Neutrophil (primary cell): ENCODE measurements at regions not wholly inside any gene's neighbourhood (a gene's known extent, or its start where the extent isn't known, plus 50 kb on each side); places are given as distances from the start of the nearest gene placed in this dataset.

Source experiments
- H3K27ac ChIP-seq: fragments of 200-600 bp; sonication (generic); 2 replicates; pipeline ENCODE4 v1.5.1; 2016; ENCODE audit warnings: mild to moderate bottlenecking, moderate library complexity
- H3K27me3 ChIP-seq: fragments of 200-600 bp; sonication (generic); 2 replicates; pipeline ENCODE4 v1.6.0; 2016; ENCODE audit warnings: mild to moderate bottlenecking
- H3K36me3 ChIP-seq: fragments of 200-600 bp; sonication (generic); 2 replicates; pipeline ENCODE4 v1.5.1; 2017
- H3K4me1 ChIP-seq, 2 experiments: fragments of 200-600 bp in 1 of 2; sonication (generic) in 1 of 2; 1 replicate in 1 of 2; 2 replicates in 1 of 2; pipeline versions ENCODE4 v1.5.1 to v1.6.1; 2013 to 2016; ENCODE audit warnings: low read depth in 1 of 2, low read length in 1 of 2, mild to moderate bottlenecking in 1 of 2, moderate library complexity in 1 of 2; ENCODE audit not compliant: control insufficient read depth in 1 of 2, insufficient read depth in 1 of 2
- H3K4me3 ChIP-seq, 2 experiments: fragments of 200-600 bp in 1 of 2; sonication (generic) in 1 of 2; 1 replicate in 1 of 2; 2 replicates in 1 of 2; pipeline ENCODE4 v1.5.1; 2013 to 2016; ENCODE audit warnings: low read depth in 1 of 2, low read length in 1 of 2, mild to moderate bottlenecking in 1 of 2, moderate library complexity in 1 of 2
- H3K9me3 ChIP-seq: fragments of 200-600 bp; sonication (generic); 2 replicates; pipeline ENCODE4 v1.5.1; 2016
- CTCF ChIP-seq: fragments of 200-600 bp; sonication (generic); IDR thresholded peaks from 2 replicates; pipeline ENCODE4 v1.5.1; 2016; ENCODE audit warnings: antibody characterized with exemption

DNA sequence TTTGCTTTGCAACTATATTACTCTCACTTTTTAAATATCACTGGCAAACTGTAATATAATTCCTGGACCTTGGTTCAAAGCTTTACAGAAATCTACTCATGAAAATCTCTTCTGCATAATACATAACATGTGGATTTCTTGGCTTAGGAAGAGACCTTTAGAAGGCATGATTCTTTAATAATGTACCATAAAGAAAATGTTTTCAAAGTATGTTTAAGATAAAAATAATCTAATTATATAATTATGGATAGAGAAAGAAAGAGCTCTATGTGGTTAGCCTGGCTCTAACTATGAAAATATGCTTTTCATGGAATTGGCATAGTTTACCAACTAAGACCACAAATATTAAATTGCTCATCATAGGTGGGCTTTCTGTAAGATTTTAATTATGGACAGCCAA is 817.8 kb downstream of the TLE1 start:
- H3K4me1 ChIP-seq: no peaks in the 10 kb centered on the region
- H3K27me3 ChIP-seq: no peaks in the 10 kb centered on the region
- H3K27ac ChIP-seq: no peak overlapping the region
- H3K9me3 ChIP-seq: no peaks in the 10 kb centered on the region
- no peaks in the 10 kb centered on the region for H3K36me3 ChIP-seq
- no peak overlapping the region for H3K4me3 ChIP-seq
- TF ChIP-seq CTCF: no peak

DNA sequence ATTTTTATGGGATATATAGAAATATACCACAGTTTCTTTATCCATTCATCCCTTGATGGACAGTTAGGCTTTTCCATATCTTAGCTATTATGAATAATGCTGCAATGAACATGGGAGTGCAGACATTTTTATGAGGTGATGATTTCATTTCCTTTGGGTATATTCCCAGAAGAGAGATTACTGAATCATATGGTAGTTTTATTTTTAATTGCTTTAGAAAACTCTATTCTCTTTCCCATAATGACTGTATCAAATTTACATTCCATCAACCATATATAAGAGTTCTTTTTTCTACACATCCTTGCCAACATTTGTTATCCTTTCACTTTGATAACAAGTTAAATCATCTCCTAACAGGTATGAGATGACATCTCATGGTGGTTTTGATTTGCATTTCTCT is 821.6 kb downstream of the TLE1 start:
- no peak overlapping the region for H3K4me3 ChIP-seq

GRCh38 chr9:80866576-80867227 is 822.6 kb downstream of the TLE1 start:
- Histone ChIP-seq H3K4me1 (no peaks in the 10 kb centered on the region), H3K36me3 (no peaks in the 10 kb centered on the region), H3K27ac (no peak overlapping the region), H3K4me3 (no peak overlapping the region), H3K9me3 (no peaks in the 10 kb centered on the region), H3K27me3 (no peaks in the 10 kb centered on the region)
- TF ChIP-seq CTCF: no peak

More for the DNA sequence above, 821.6 kb downstream of the TLE1 start:
- Histone ChIP-seq H3K4me1 (no peaks in the 10 kb centered on the region), H3K27me3 (no peaks in the 10 kb centered on the region), H3K36me3 (no peaks in the 10 kb centered on the region), H3K9me3 (no peaks in the 10 kb centered on the region), H3K27ac (no peak overlapping the region)
- no peak for TF ChIP-seq CTCF

GRCh38 chr9:80866121-80866520 is 823.2 kb downstream of the TLE1 start:
- H3K27me3 ChIP-seq: no peaks in the 10 kb centered on the region
- TF ChIP-seq CTCF: no peak
- no peaks in the 10 kb centered on the region for H3K36me3 ChIP-seq
- no peak overlapping the region for H3K27ac ChIP-seq
- no peaks in the 10 kb centered on the region for H3K4me1 ChIP-seq
- no peaks in the 10 kb centered on the region for H3K9me3 ChIP-seq
- no peak overlapping the region for H3K4me3 ChIP-seq

- Histone ChIP-seq H3K4me3 (no peak overlapping the region), H3K9me3 (no peaks in the 10 kb centered on the region), H3K27me3 (no peaks in the 10 kb centered on the region), H3K4me1 (no peaks in the 10 kb centered on the region), H3K36me3 (no peaks in the 10 kb centered on the region), H3K27ac (no peak overlapping the region)
- no peak for TF ChIP-seq CTCF
Measured at GRCh38 chr9:80843028-80843427, 846.3 kb downstream of the TLE1 start.

DNA sequence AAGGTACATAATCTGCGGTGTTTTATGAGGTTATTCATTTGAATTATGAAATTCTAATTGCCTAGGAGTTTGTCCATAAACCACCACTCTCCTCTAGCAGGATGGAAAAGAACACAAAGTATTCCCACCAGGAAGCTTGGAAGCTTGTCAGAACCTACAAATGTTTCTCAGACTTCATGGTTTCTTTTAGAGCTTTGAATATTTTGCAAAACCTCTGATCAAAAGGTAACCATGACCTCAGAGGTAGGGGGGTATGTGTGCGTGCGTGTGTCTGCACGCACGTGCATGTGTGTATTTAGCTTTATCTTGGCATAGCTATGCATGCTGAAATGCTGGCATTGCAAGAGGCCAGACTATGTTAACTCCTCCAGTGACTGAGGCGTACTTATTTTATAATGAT is 847.0 kb downstream of the TLE1 start:
- Histone ChIP-seq H3K27ac (no peak overlapping the region), H3K27me3 (no peaks in the 10 kb centered on the region), H3K36me3 (no peaks in the 10 kb centered on the region), H3K9me3 (no peaks in the 10 kb centered on the region), H3K4me1 (no peaks in the 10 kb centered on the region), H3K4me3 (no peak overlapping the region)
- no peak for TF ChIP-seq CTCF
